GM23338 (cell line): ENCODE measurements at regions not wholly inside any gene's neighbourhood (a gene's known extent, or its start where the extent isn't known, plus 50 kb on each side); places are given as distances from the start of the nearest gene placed in this dataset.
A peak's percentile ranks its signal among the peaks of the same experiment; 100 is the strongest.

Source experiments
- ATAC-seq: fragments of 200-7000 bp; cut with Tn5 transposase; 3 replicates; pipeline ENCODE4 v1.9.1; 2020
- DNase-seq: peaks from one replicate; pipeline ENCODE4 v3.0.0-alpha.2; 2015; ENCODE audit warnings: low spot score
- H2AFZ ChIP-seq: fragments of 200-600 bp; sonication (generic); 2 replicates; pipeline ENCODE4 v1.8.0; 2016; ENCODE audit warnings: antibody characterized with exemption, mild to moderate bottlenecking, moderate library complexity
- H3F3A ChIP-seq: fragments of 200-600 bp; sonication (generic); replicated peaks from 2 replicates; pipeline ENCODE4 v1.8.0; 2017; ENCODE audit warnings: antibody characterized with exemption, mixed run types, low read depth
- H3K27ac ChIP-seq: fragments of 200-600 bp; sonication (generic); 2 replicates; pipeline ENCODE4 v1.6.1; 2016; ENCODE audit warnings: low read depth
- H3K27me3 ChIP-seq: fragments of 200-600 bp; sonication (generic); 2 replicates; pipeline ENCODE4 v1.8.0; 2016; ENCODE audit warnings: mild to moderate bottlenecking, mixed run types, moderate library complexity; ENCODE audit not compliant: insufficient read depth
- H3K36me3 ChIP-seq: fragments of 200-600 bp; sonication (generic); 2 replicates; pipeline ENCODE4 v1.8.0; 2016; ENCODE audit warnings: mild to moderate bottlenecking; ENCODE audit not compliant: insufficient read depth
- H3K4me1 ChIP-seq: fragments of 200-600 bp; sonication (generic); 2 replicates; pipeline ENCODE4 v1.8.0; 2016; ENCODE audit warnings: mild to moderate bottlenecking, moderate library complexity; ENCODE audit not compliant: insufficient read depth
- H3K4me2 ChIP-seq: fragments of 200-600 bp; sonication (generic); 2 replicates; pipeline ENCODE4 v1.7.1; 2017; ENCODE audit warnings: mixed run types
- H3K4me3 ChIP-seq: fragments of 200-600 bp; sonication (generic); 2 replicates; pipeline ENCODE4 v1.6.1; 2016; ENCODE audit warnings: mixed run types
- H3K79me2 ChIP-seq: fragments of 200-600 bp; sonication (generic); replicated peaks from 2 replicates; pipeline ENCODE4 v1.8.0; 2017; ENCODE audit warnings: mild to moderate bottlenecking; ENCODE audit not compliant: insufficient read depth
- H3K9me2 ChIP-seq: fragments of 200-600 bp; sonication (generic); 2 replicates; pipeline ENCODE4 v1.8.0; 2017; ENCODE audit not compliant: insufficient read depth
- H4K20me1 ChIP-seq: fragments of 200-600 bp; sonication (generic); replicated peaks from 2 replicates; pipeline ENCODE4 v1.8.0; 2017; ENCODE audit warnings: mild to moderate bottlenecking; ENCODE audit not compliant: insufficient read depth
- H3K27ac Mint-ChIP-seq: 2 replicates; pipeline ENCODE4 v1.8.0; 2020; ENCODE audit warnings: inconsistent platforms, mild to moderate bottlenecking, moderate library complexity, mixed read lengths
- H3K27me3 Mint-ChIP-seq: 3 replicates; pipeline ENCODE4 v1.8.0; 2022; ENCODE audit warnings: low read depth, mild to moderate bottlenecking, moderate library complexity, mixed read lengths, inconsistent platforms; ENCODE audit not compliant: insufficient read depth, poor library complexity
- H3K36me3 Mint-ChIP-seq: 3 replicates; pipeline ENCODE4 v1.8.0; 2021; ENCODE audit warnings: low read depth, mild to moderate bottlenecking, inconsistent platforms, moderate library complexity, mixed read lengths
- H3K4me1 Mint-ChIP-seq: 3 replicates; pipeline ENCODE4 v1.8.0; 2020; ENCODE audit warnings: mild to moderate bottlenecking, inconsistent platforms, mixed read lengths
- H3K4me3 Mint-ChIP-seq: 3 replicates; pipeline ENCODE4 v1.8.0; 2021; ENCODE audit warnings: moderate library complexity, mild to moderate bottlenecking, inconsistent platforms, mixed read lengths
- H3K9me3 Mint-ChIP-seq: 3 replicates; pipeline ENCODE4 v1.8.0; 2020; ENCODE audit warnings: moderate library complexity, mild to moderate bottlenecking, inconsistent platforms, mixed read lengths
- CREB1 ChIP-seq: fragments of 250-450 bp; sonication (Bioruptor Pico); IDR thresholded peaks from 2 replicates; pipeline ENCODE4 v1.5.0; 2020; ENCODE audit warnings: low read depth, mild to moderate bottlenecking, moderate library complexity
- CTCF ChIP-seq, 2 experiments: fragments of 200-600 bp in 1 of 2; sonication (generic) in 1 of 2; conservative IDR thresholded peaks; 2 replicates each; pipeline versions ENCODE4 v1.5.1 to v1.6.1; 2016 to 2017; ENCODE audit warnings: antibody characterized with exemption in 2 of 2, low read depth in 2 of 2, mild to moderate bottlenecking in 2 of 2, moderate library complexity in 1 of 2
- EZH2 ChIP-seq: fragments of 200-600 bp; sonication (generic); IDR thresholded peaks from one replicate; pipeline ENCODE4 v1.8.0; 2017; ENCODE audit warnings: antibody characterized with exemption, mild to moderate bottlenecking, low read depth; ENCODE audit not compliant: unreplicated experiment
- EZH2phosphoT487 ChIP-seq: fragments of 200-600 bp; sonication (generic); IDR thresholded peaks from one replicate; pipeline ENCODE4 v1.8.1; 2018; ENCODE audit warnings: antibody characterized with exemption; ENCODE audit not compliant: unreplicated experiment
- JUNB ChIP-seq: IDR thresholded peaks from one replicate; pipeline ENCODE4 v1.6.1; 2016; ENCODE audit warnings: antibody characterized with exemption; ENCODE audit not compliant: unreplicated experiment
- POLR2AphosphoS5 ChIP-seq: IDR thresholded peaks from 2 replicates; pipeline ENCODE4 v1.6.1; 2016; ENCODE audit warnings: antibody characterized with exemption, low read depth
- REST ChIP-seq: IDR thresholded peaks from one replicate; pipeline ENCODE4 v1.6.1; 2018; ENCODE audit warnings: antibody characterized with exemption; ENCODE audit not compliant: unreplicated experiment
- ZNF114 ChIP-seq: fragments of 250-450 bp; sonication (Bioruptor Pico); IDR thresholded peaks from 2 replicates; pipeline ENCODE4 v1.5.0; 2020; ENCODE audit warnings: mild to moderate bottlenecking, moderate library complexity
- ZNF331 ChIP-seq: fragments of 250-450 bp; sonication (Bioruptor Pico); IDR thresholded peaks from 2 replicates; pipeline ENCODE4 v1.5.0; 2020; ENCODE audit warnings: low read depth, mild to moderate bottlenecking, moderate library complexity
- TF ChIP-seq, protein P1 (sequence below): fragments of 250-450 bp; sonication (Bioruptor Pico); IDR thresholded peaks from 2 replicates; pipeline ENCODE4 v1.5.0; 2020; ENCODE audit warnings: mild to moderate bottlenecking, moderate library complexity

GRCh38 chr2:8344144-8345097 lies 337.4 kb upstream of the ID2 start:
- H3K4me3 Mint-ChIP-seq = no peak overlapping the region
- no peaks in the 10 kb centered on the region; the same call in 2 of the 3 replicates for H3K9me3 Mint-ChIP-seq
- TF ChIP-seq JUNB (no peak), ZNF114 (no peak), CTCF (conservative IDR thresholded peaks at IDR 0.05; ENCODE audit: low read depth in 2 of 2) (no peak), EZH2 (no peak), POLR2AphosphoS5 (no peak), EZH2phosphoT487 (no peak), REST (no peak), CREB1 (CRISPR knock-in tag) (no peak), ZNF331 (CRISPR knock-in tag) (no peak)
- TF ChIP-seq, protein P1, sequence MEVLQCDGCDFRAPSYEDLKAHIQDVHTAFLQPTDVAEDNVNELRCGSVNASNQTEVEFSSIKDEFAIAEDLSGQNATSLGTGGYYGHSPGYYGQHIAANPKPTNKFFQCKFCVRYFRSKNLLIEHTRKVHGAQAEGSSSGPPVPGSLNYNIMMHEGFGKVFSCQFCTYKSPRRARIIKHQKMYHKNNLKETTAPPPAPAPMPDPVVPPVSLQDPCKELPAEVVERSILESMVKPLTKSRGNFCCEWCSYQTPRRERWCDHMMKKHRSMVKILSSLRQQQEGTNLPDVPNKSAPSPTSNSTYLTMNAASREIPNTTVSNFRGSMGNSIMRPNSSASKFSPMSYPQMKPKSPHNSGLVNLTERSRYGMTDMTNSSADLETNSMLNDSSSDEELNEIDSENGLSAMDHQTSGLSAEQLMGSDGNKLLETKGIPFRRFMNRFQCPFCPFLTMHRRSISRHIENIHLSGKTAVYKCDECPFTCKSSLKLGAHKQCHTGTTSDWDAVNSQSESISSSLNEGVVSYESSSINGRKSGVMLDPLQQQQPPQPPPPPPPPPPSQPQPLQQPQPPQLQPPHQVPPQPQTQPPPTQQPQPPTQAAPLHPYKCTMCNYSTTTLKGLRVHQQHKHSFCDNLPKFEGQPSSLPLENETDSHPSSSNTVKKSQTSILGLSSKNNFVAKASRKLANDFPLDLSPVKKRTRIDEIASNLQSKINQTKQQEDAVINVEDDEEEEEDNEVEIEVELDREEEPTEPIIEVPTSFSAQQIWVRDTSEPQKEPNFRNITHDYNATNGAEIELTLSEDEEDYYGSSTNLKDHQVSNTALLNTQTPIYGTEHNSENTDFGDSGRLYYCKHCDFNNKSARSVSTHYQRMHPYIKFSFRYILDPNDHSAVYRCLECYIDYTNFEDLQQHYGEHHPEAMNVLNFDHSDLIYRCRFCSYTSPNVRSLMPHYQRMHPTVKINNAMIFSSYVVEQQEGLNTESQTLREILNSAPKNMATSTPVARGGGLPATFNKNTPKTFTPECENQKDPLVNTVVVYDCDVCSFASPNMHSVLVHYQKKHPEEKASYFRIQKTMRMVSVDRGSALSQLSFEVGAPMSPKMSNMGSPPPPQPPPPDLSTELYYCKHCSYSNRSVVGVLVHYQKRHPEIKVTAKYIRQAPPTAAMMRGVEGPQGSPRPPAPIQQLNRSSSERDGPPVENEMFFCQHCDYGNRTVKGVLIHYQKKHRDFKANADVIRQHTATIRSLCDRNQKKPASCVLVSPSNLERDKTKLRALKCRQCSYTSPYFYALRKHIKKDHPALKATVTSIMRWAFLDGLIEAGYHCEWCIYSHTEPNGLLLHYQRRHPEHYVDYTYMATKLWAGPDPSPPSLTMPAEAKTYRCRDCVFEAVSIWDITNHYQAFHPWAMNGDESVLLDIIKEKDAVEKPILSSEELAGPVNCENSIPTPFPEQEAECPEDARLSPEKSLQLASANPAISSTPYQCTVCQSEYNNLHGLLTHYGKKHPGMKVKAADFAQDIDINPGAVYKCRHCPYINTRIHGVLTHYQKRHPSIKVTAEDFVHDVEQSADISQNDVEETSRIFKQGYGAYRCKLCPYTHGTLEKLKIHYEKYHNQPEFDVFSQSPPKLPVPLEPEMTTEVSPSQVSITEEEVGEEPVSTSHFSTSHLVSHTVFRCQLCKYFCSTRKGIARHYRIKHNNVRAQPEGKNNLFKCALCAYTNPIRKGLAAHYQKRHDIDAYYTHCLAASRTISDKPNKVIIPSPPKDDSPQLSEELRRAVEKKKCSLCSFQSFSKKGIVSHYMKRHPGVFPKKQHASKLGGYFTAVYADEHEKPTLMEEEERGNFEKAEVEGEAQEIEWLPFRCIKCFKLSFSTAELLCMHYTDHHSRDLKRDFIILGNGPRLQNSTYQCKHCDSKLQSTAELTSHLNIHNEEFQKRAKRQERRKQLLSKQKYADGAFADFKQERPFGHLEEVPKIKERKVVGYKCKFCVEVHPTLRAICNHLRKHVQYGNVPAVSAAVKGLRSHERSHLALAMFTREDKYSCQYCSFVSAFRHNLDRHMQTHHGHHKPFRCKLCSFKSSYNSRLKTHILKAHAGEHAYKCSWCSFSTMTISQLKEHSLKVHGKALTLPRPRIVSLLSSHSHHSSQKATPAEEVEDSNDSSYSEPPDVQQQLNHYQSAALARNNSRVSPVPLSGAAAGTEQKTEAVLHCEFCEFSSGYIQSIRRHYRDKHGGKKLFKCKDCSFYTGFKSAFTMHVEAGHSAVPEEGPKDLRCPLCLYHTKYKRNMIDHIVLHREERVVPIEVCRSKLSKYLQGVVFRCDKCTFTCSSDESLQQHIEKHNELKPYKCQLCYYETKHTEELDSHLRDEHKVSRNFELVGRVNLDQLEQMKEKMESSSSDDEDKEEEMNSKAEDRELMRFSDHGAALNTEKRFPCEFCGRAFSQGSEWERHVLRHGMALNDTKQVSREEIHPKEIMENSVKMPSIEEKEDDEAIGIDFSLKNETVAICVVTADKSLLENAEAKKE (CRISPR knock-in tag) = no peak
- Histone ChIP-seq H3K4me1 (no peaks in the 10 kb centered on the region), H3K4me2 (no peak overlapping the region), H2AFZ (0 out of 2 replicates have a peak overlapping the region, but pooled peaks have one; percentile 38), H3K79me2 (no peaks in the 10 kb centered on the region), H3K27me3 (no peaks in the 10 kb centered on the region), H3K9me2 (no peaks in the 10 kb centered on the region; the same call in 1 of the 2 replicates), H3K36me3 (no peaks in the 10 kb centered on the region), H3K27ac (no peak overlapping the region), H4K20me1 (no peaks in the 10 kb centered on the region), H3K4me3 (no peak overlapping the region), H3F3A (no peaks in the 10 kb centered on the region)
- H3K36me3 Mint-ChIP-seq = no peaks in the 10 kb centered on the region
- no peak overlapping the region for H3K27ac Mint-ChIP-seq
- no peaks in the 10 kb centered on the region for H3K4me1 Mint-ChIP-seq
- DNase-seq = no peak
- no peak for ATAC-seq
- H3K27me3 Mint-ChIP-seq = peaks cover 8% of the 10 kb centered on the region
